K562 (cell line): ENCODE measurements at regions not wholly inside any gene's neighbourhood (a gene's known extent, or its start where the extent isn't known, plus 50 kb on each side); places are given as distances from the start of the nearest gene placed in this dataset.
A peak's percentile ranks its signal among the peaks of the same experiment; 100 is the strongest.

Source experiments
- ATAC-seq: fragments of 200-7000 bp; cut with Tn5 transposase; 3 replicates; pipeline ENCODE4 v1.9.1; 2020; ENCODE audit warnings: moderate library complexity
- BruUV-seq: library from RNA; stranded (reverse); fragments of 400-500 nt; replicated peaks from 2 replicates; lab custom pipeline; 2021; lab: Mats Ljungman, UMichigan
- CTCF ChIA-PET: fragments of 300-600 bp; formaldehyde crosslinking; extraction: SDS; loops from one replicate; lab custom pipeline; 2021; ENCODE audit warnings: low intra/inter-chr PET ratio; lab: Yijun Ruan, JAX
- POLR2A ChIA-PET: fragments of 300-600, 350-650 bp; sonication (Branson Sonifier 250); formaldehyde crosslinking; extraction: SDS; loops from one replicate; lab custom pipeline; 2021; ENCODE audit warnings: antibody characterized with exemption, inconsistent platforms; lab: Yijun Ruan, JAX
- DNase-seq, 4 experiments: peaks; one replicate each; pipeline versions ENCODE4 v3.0.0 to v3.0.0-alpha.2; 2011 to 2018; ENCODE audit warnings: low spot score in 3 of 4, mixed read lengths in 3 of 4; ENCODE audit errors: extremely low read depth in 1 of 4
- FAIRE-seq: peaks from 2 replicates; lab custom pipeline; 2011; peaks lifted over from hg19 to GRCh38; lab: Jason Lieb, UNC
- H2AFZ ChIP-seq: 2 replicates; pipeline ENCODE4 v1.6.0; 2011; ENCODE audit warnings: low read depth, low read length, control low read depth, inconsistent platforms
- H3K27ac ChIP-seq: fragments of 200-600 bp; 3 replicates; pipeline ENCODE4 v1.8.0; 2011; ENCODE audit warnings: low read depth, mild to moderate bottlenecking, control low read depth, inconsistent platforms, low read length, moderate library complexity, mixed read lengths; ENCODE audit errors: extremely low read depth
- H3K27me3 ChIP-seq, 2 experiments: fragments of 300-600 bp in 1 of 2; 2 replicates in 1 of 2; 3 replicates in 1 of 2; pipeline versions ENCODE4 v1.6.0 to v1.8.0; 2011; ENCODE audit warnings: inconsistent platforms in 2 of 2, low read length in 2 of 2, mild to moderate bottlenecking in 1 of 2, mixed read lengths in 1 of 2, moderate library complexity in 1 of 2; ENCODE audit not compliant: control insufficient read depth in 2 of 2, insufficient read depth in 2 of 2
- H3K36me3 ChIP-seq: fragments of 300-600 bp; 3 replicates; pipeline ENCODE4 v1.8.0; 2011; ENCODE audit warnings: mild to moderate bottlenecking, low read length, inconsistent platforms; ENCODE audit not compliant: control insufficient read depth, insufficient read depth
- H3K4me1 ChIP-seq, 2 experiments: fragments of 200-600 bp in 1 of 2; replicated peaks in 1 of 2; 2 replicates in 1 of 2; 3 replicates in 1 of 2; pipeline versions ENCODE4 v1.5.1 to v1.8.0; 2011; ENCODE audit warnings: inconsistent platforms in 2 of 2, low read length in 2 of 2, mild to moderate bottlenecking in 1 of 2, mixed read lengths in 1 of 2, moderate library complexity in 1 of 2; ENCODE audit not compliant: control insufficient read depth in 2 of 2, insufficient read depth in 2 of 2
- H3K4me2 ChIP-seq: 2 replicates; pipeline ENCODE4 v1.6.1; 2011; ENCODE audit warnings: low read length, control low read depth, inconsistent platforms, mixed read lengths; ENCODE audit not compliant: insufficient read depth
- H3K4me3 ChIP-seq: fragments of 200-600 bp; sonication (generic), shearing (Covaris generic); 2 replicates; pipeline ENCODE4 v1.5.1; 2016; ENCODE audit warnings: control low read depth, inconsistent platforms
- H3K79me2 ChIP-seq: fragments of 200-600 bp; 3 replicates; pipeline ENCODE4 v1.8.0; 2011; ENCODE audit warnings: low read length, inconsistent platforms; ENCODE audit not compliant: control insufficient read depth, insufficient read depth
- H3K9ac ChIP-seq, 2 experiments: 2 replicates each; pipeline versions ENCODE4 v1.6.0 to v1.6.1; 2011; ENCODE audit warnings: low read depth in 2 of 2, low read length in 2 of 2, control low read depth in 1 of 2, inconsistent platforms in 1 of 2, mild to moderate bottlenecking in 1 of 2, mixed read lengths in 1 of 2; ENCODE audit not compliant: insufficient read depth in 1 of 2
- H3K9me1 ChIP-seq: one replicate; pipeline ENCODE4 v1.6.0; 2011; ENCODE audit warnings: inconsistent platforms, mild to moderate bottlenecking, low read length, moderate library complexity; ENCODE audit not compliant: control insufficient read depth, insufficient read depth
- H3K9me3 ChIP-seq: replicated peaks from 2 replicates; pipeline ENCODE4 v1.5.1; 2011; ENCODE audit warnings: low read depth, low read length, inconsistent platforms; ENCODE audit not compliant: control insufficient read depth, insufficient read depth
- H4K20me1 ChIP-seq: replicated peaks from 2 replicates; pipeline ENCODE4 v1.6.1; 2011; ENCODE audit warnings: low read length, inconsistent platforms, mixed read lengths; ENCODE audit not compliant: control insufficient read depth, insufficient read depth
- C11orf30 ChIP-seq: fragments of 450-650 bp; IDR thresholded peaks from 2 replicates; pipeline ENCODE4 v1.6.1; 2016; ENCODE audit warnings: low read depth, mild to moderate bottlenecking
- CC2D1A ChIP-seq: fragments of 450-650 bp; IDR thresholded peaks from 2 replicates; pipeline ENCODE4 v1.6.1; 2017; ENCODE audit warnings: mild to moderate bottlenecking
- CEBPG ChIP-seq, 3 experiments: fragments of 200-800 bp in 1 of 3; sonication (Bioruptor generic) in 1 of 3; sonication (generic) in 1 of 3; formaldehyde crosslinking in 1 of 3; IDR thresholded peaks in 2 of 3; conservative IDR thresholded peaks in 1 of 3; 2 replicates each; pipeline versions ENCODE4 v1.6.1 to v1.8.0; 2016 to 2022; ENCODE audit warnings: missing compliant biosample characterization in 2 of 3, missing genetic modification characterization in 2 of 3, mild to moderate bottlenecking in 1 of 3, missing genetic modification reagents in 1 of 3
- CTBP1 ChIP-seq: fragments of 450-650 bp; IDR thresholded peaks from 2 replicates; pipeline ENCODE4 v1.6.1; 2016; ENCODE audit warnings: borderline replicate concordance
- TEAD2 ChIP-seq: fragments of 450-650 bp; IDR thresholded peaks from 2 replicates; pipeline ENCODE4 v1.6.1; 2016; ENCODE audit warnings: missing genetic modification characterization, control low read depth, missing compliant biosample characterization
- ZNF134 ChIP-seq: fragments of 250-450 bp; sonication (Bioruptor Pico); conservative IDR thresholded peaks from 2 replicates; pipeline ENCODE4 v1.4.0; 2020
- ZNF445 ChIP-seq: fragments of 250-450 bp; sonication (Bioruptor Pico); IDR thresholded peaks from 2 replicates; pipeline ENCODE4 v1.4.0; 2020; ENCODE audit warnings: low read depth, mild to moderate bottlenecking, moderate library complexity
- WGBS: fragments of 100-300 bp; shearing (Covaris generic); methylation state at CpG from one replicate; pipeline ENCODE4 v1.1.6; 2016; ENCODE audit warnings: low coverage, mixed read lengths; ENCODE audit not compliant: insufficient coverage; ENCODE audit errors: missing lambda C conversion rate; 5-methylcytosine and 5-hydroxymethylcytosine counted together
- in situ Hi-C: fragments of 300-500 bp; cut with MboI; formaldehyde crosslinking; loops from 4 replicates; pipeline ENCODE4 v1.15.0; 2018; ENCODE audit warnings: inconsistent platforms, mixed read lengths
- intact Hi-C: fragments of 100-400 bp; cut with micrococcal nuclease; formaldehyde crosslinking; loops from 2 replicates; pipeline ENCODE4 v1.14.2; 2022
- TF ChIP-seq, protein P1 (sequence below), 3 experiments: IDR thresholded peaks in 2 of 3; conservative IDR thresholded peaks in 1 of 3; 2 replicates each; pipeline ENCODE4 v1.5.1; 2011 to 2012; ENCODE audit warnings: low read length in 3 of 3, mild to moderate bottlenecking in 3 of 3, control low read depth in 2 of 3, improper control_type of control experiment in 1 of 3, inconsistent platforms in 1 of 3, low read depth in 1 of 3, mixed read lengths in 1 of 3, moderate library complexity in 1 of 3; ENCODE audit not compliant: insufficient read depth in 2 of 3

DNA sequence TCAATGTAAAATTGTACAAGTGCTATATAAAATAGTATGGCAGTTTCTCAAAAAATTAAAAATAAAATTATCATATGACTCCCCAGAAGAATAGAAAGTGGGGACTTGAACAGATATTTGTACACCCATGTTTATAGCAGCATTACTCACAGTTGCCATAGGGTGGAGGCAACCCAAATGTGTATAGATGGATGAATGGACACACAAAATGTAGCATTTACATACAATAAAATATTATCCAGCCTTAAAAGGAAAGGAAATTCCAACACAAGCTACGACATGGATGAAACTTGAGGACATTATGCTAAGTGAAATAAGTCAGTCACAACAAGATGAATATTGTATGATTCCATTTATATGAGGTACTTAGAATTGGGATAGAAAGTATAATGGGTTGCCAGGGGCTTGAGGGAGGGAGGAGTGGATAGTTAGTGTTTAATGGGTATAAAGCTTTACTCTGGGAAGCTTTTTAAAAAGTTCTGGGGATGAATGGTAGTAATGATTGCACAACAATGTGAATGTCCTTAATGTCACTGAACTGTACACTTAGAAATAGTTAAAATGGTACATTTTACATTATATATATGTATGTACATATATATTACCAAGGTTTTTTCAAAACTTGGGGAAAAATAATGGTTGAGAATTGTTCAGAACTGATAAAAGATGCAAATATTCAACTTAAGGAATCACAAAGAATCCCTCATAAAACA is 53.0 kb upstream of the ADORA3 start:
- peaks cover 0 to 5% of the 10 kb centered on the region in 2 experiments; a peak in 1 of 5 replicates for H3K27me3 ChIP-seq
- CTCF ChIA-PET: no interaction called here
- H3K9me3 ChIP-seq: no peaks in the 10 kb centered on the region
- H3K9me1 ChIP-seq: no peaks in the 10 kb centered on the region
- no peak overlapping the region for H2AFZ ChIP-seq
- no peak overlapping the region for H3K27ac ChIP-seq
- no peak overlapping the region for H3K4me3 ChIP-seq
- no peak for TF ChIP-seq CEBPG (CRISPR knock-in tag; IDR thresholded peaks at IDR 0.05)
- peak; percentile 22 to 77; a peak in 2 of 4 replicates for TF ChIP-seq CEBPG (tag; conservative IDR thresholded peaks at IDR 0.05 in 1 of 2, IDR thresholded peaks at IDR 0.05 in 1 of 2)
- TF ChIP-seq CC2D1A: no peak
- TF ChIP-seq ZNF134: no peak
- TF ChIP-seq CTBP1: no peak
- TF ChIP-seq ZNF445 (CRISPR knock-in tag): no peak
- no peak for TF ChIP-seq C11orf30
- no peak for TF ChIP-seq TEAD2 (tag)
- TF ChIP-seq, protein P1, sequence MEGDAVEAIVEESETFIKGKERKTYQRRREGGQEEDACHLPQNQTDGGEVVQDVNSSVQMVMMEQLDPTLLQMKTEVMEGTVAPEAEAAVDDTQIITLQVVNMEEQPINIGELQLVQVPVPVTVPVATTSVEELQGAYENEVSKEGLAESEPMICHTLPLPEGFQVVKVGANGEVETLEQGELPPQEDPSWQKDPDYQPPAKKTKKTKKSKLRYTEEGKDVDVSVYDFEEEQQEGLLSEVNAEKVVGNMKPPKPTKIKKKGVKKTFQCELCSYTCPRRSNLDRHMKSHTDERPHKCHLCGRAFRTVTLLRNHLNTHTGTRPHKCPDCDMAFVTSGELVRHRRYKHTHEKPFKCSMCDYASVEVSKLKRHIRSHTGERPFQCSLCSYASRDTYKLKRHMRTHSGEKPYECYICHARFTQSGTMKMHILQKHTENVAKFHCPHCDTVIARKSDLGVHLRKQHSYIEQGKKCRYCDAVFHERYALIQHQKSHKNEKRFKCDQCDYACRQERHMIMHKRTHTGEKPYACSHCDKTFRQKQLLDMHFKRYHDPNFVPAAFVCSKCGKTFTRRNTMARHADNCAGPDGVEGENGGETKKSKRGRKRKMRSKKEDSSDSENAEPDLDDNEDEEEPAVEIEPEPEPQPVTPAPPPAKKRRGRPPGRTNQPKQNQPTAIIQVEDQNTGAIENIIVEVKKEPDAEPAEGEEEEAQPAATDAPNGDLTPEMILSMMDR (IDR thresholded peaks at IDR 0.05 in 2 of 3, conservative IDR thresholded peaks at IDR 0.05 in 1 of 3; ENCODE audit: insufficient read depth in 2 of 3, low read depth in 1 of 3, low read length in 3 of 3): 0 out of 6 replicates have a peak, but pooled peaks of 1 of the 3 experiments have one; percentile 16
- no peak overlapping the region for H3K9ac ChIP-seq
- H3K36me3 ChIP-seq: no peaks in the 10 kb centered on the region
- BruUV-seq: no TSS peak
- DNase-seq (no peak), FAIRE-seq (no peak), ATAC-seq (peak; percentile 60; the same call in 1 of the 3 replicates)
- WGBS: 0% methylated on average over 1 of the region's 1 CpG
- no peaks in the 10 kb centered on the region for H3K79me2 ChIP-seq
- H4K20me1 ChIP-seq: no peaks in the 10 kb centered on the region
- in situ Hi-C loops: no loop called here
- intact Hi-C loops: no loop called here
- POLR2A ChIA-PET: interaction anchor here (0.6 kb wide), 1 partner anchor 54 kb away, joined by 4 read pairs; no protein-coding TSS in a partner anchor
- no peak overlapping the region for H3K4me2 ChIP-seq
- peaks cover 0 to 5% of the 10 kb centered on the region in 2 experiments; a peak in 1 of 5 replicates for H3K4me1 ChIP-seq
